GM12878 (cell line): ENCODE measurements at regions not wholly inside any gene's neighbourhood (a gene's known extent, or its start where the extent isn't known, plus 50 kb on each side); places are given as distances from the start of the nearest gene placed in this dataset.

ENCODE experiments used
- ATAC-seq: fragments of 200-7000 bp; cut with Tn5 transposase; 3 replicates; pipeline ENCODE4 v1.9.1; 2020; ENCODE audit warnings: mild to moderate bottlenecking, moderate library complexity
- BruUV-seq: library from RNA; stranded (reverse); fragments of 400-500 nt; replicated peaks from 2 replicates; lab custom pipeline; 2021; lab: Mats Ljungman, UMichigan
- CTCF ChIA-PET: fragments of 300-600 bp; sonication (Branson Sonifier 250); formaldehyde crosslinking; extraction: SDS; loops from one replicate; lab custom pipeline; 2021; ENCODE audit warnings: inconsistent platforms; lab: Yijun Ruan, JAX
- POLR2A ChIA-PET: fragments of 350-600 bp; formaldehyde crosslinking; extraction: SDS; loops from one replicate; lab custom pipeline; 2021; ENCODE audit warnings: inconsistent platforms; lab: Charles Lee
- RAD21 ChIA-PET: fragments of 300-600 bp; sonication (Branson Sonifier 250); formaldehyde crosslinking; loops from one replicate; lab custom pipeline; 2023; ENCODE audit warnings: antibody characterized with exemption; ENCODE audit not compliant: unreplicated experiment; lab: Charles Lee
- SMC1A ChIA-PET: fragments of 300-600 bp; sonication (Branson Sonifier 250); formaldehyde crosslinking; loops from one replicate; lab custom pipeline; 2023; ENCODE audit not compliant: unreplicated experiment, uncharacterized antibody; lab: Charles Lee
- DNase-seq: peaks from one replicate; pipeline ENCODE4 v3.0.0-alpha.2; 2011; ENCODE audit warnings: low read depth, low spot score
- FAIRE-seq: peaks from 3 replicates; lab custom pipeline; 2011; peaks lifted over from hg19 to GRCh38; lab: Jason Lieb, UNC
- H2AFZ ChIP-seq: 2 replicates; pipeline ENCODE4 v1.6.0; 2011; ENCODE audit warnings: low read depth, low read length, control low read depth; ENCODE audit not compliant: control insufficient read depth
- H3K27ac ChIP-seq: 2 replicates; pipeline ENCODE4 v1.5.1; 2011; ENCODE audit warnings: control low read depth; ENCODE audit not compliant: control insufficient read depth, insufficient read depth
- H3K27me3 ChIP-seq, 2 experiments: replicated peaks in 1 of 2; 2 replicates each; pipeline versions ENCODE4 v1.6.0 to v1.6.1; 2011; ENCODE audit warnings: low read length in 1 of 2; ENCODE audit not compliant: control insufficient read depth in 2 of 2, insufficient read depth in 2 of 2
- H3K36me3 ChIP-seq, 2 experiments: 2 replicates each; pipeline ENCODE4 v1.5.1; 2011; ENCODE audit warnings: low read length in 1 of 2; ENCODE audit not compliant: control insufficient read depth in 2 of 2, insufficient read depth in 2 of 2
- H3K4me1 ChIP-seq: 2 replicates; pipeline ENCODE4 v1.6.1; 2011; ENCODE audit warnings: mild to moderate bottlenecking, low read length, moderate library complexity, mixed read lengths; ENCODE audit not compliant: control insufficient read depth, insufficient read depth
- H3K4me2 ChIP-seq: 2 replicates; pipeline ENCODE4 v1.6.0; 2011; ENCODE audit warnings: control low read depth; ENCODE audit not compliant: control insufficient read depth, insufficient read depth
- H3K4me3 ChIP-seq: fragments of 200-600 bp; sonication (generic); 2 replicates; pipeline ENCODE4 v1.5.1; 2016
- H3K79me2 ChIP-seq: 2 replicates; pipeline ENCODE4 v1.6.0; 2011; ENCODE audit warnings: low read length; ENCODE audit not compliant: control insufficient read depth, insufficient read depth
- H3K9ac ChIP-seq: 2 replicates; pipeline ENCODE4 v1.8.0; 2011; ENCODE audit warnings: low read length, control low read depth, mixed read lengths; ENCODE audit not compliant: control insufficient read depth, insufficient read depth
- H3K9me3 ChIP-seq: replicated peaks from 3 replicates; pipeline ENCODE4 v1.5.1; 2011; ENCODE audit warnings: mild to moderate bottlenecking, low read length; ENCODE audit not compliant: control insufficient read depth, insufficient read depth
- H4K20me1 ChIP-seq: 2 replicates; pipeline ENCODE4 v1.6.0; 2011; ENCODE audit not compliant: control insufficient read depth, insufficient read depth
- CEBPB ChIP-seq, 2 experiments: fragments of 150-350 bp in 1 of 2; IDR thresholded peaks; 2 replicates each; pipeline ENCODE4 v1.6.1; 2012 to 2014; ENCODE audit warnings: low read depth in 2 of 2, low read length in 2 of 2, borderline replicate concordance in 1 of 2, inconsistent platforms in 1 of 2
- CEBPZ ChIP-seq: fragments of 150-350 bp; IDR thresholded peaks from 2 replicates; pipeline ENCODE4 v1.6.1; 2016; ENCODE audit warnings: low read depth, low read length
- KLF5 ChIP-seq: fragments of 450-650 bp; IDR thresholded peaks from 2 replicates; pipeline ENCODE4 v1.6.1; 2014; ENCODE audit warnings: mild to moderate bottlenecking; ENCODE audit not compliant: partially characterized antibody
- NFYA ChIP-seq: IDR thresholded peaks from 2 replicates; pipeline ENCODE4 v1.6.1; 2011; ENCODE audit warnings: low read depth, mild to moderate bottlenecking, low read length, improper control_type of control experiment, borderline replicate concordance
- USF2 ChIP-seq: IDR thresholded peaks from 2 replicates; pipeline ENCODE4 v1.6.1; 2011; ENCODE audit warnings: low read depth, low read length, improper control_type of control experiment, borderline replicate concordance
- WGBS: methylation state at CpG from one replicate; pipeline ENCODE4 v1.1.6; 2016; ENCODE audit warnings: low lambda C conversion rate; ENCODE audit not compliant: insufficient replicate concordance, insufficient coverage; ENCODE audit errors: missing lambda C conversion rate; 5-methylcytosine and 5-hydroxymethylcytosine counted together
- in situ Hi-C: fragments of 300-500 bp; cut with MboI; formaldehyde crosslinking; loops from 9 replicates; pipeline ENCODE4 v1.14.3; 2018; ENCODE audit warnings: mixed read lengths
- intact Hi-C: fragments of 100-400 bp; cut with micrococcal nuclease; formaldehyde crosslinking; loops from one replicate; pipeline ENCODE4 v1.14.2; 2022; ENCODE audit not compliant: unreplicated experiment
- TF ChIP-seq, protein P1 (sequence below): fragments of 450-650 bp; IDR thresholded peaks from 2 replicates; pipeline ENCODE4 v1.6.1; 2017; ENCODE audit warnings: mild to moderate bottlenecking, moderate library complexity
- TF ChIP-seq, protein P2 (sequence below): fragments of 450-650 bp; IDR thresholded peaks from 2 replicates; pipeline ENCODE4 v1.6.1; 2018; ENCODE audit warnings: borderline replicate concordance, mild to moderate bottlenecking; ENCODE audit not compliant: partially characterized antibody

DNA sequence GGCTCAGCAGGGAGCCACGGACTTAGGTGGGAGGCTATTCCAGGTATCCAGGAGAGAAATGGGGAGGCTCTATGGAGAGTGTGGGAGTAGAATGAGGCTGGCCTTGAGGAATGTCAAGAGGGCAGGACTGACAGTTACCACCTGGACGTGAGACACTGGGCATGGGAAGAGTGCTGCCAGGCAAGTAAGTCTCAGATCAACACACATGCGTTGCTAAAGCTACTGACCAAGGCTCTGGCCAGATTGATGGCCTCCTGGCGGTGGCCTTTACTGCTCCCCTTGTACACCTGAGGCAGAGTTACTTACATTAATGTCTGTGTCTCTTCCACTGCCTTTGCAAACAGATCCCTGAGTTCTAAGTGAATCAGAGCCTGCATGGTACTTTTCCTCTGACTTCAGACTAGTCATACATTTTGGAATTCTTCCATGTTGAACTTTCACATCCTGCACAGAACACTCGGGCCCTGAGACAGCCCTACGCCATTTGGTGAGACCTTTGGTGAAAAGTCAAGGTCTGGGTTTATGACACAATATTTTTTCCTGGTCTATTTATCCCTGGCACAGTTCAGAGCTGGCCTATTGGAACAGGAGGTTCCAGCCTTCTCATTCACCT lies 398.8 kb upstream of the TRIB2 start (continued):
- TF ChIP-seq CEBPZ, result no peak

- no peaks in the 10 kb centered on the region for H3K27me3 ChIP-seq
- no peak for TF ChIP-seq CEBPB (IDR thresholded peaks at IDR 0.05; ENCODE audit: borderline replicate concordance in 1 of 2, low read depth in 2 of 2, low read length in 2 of 2)
- no peak for TF ChIP-seq KLF5
- TF ChIP-seq, protein P1, sequence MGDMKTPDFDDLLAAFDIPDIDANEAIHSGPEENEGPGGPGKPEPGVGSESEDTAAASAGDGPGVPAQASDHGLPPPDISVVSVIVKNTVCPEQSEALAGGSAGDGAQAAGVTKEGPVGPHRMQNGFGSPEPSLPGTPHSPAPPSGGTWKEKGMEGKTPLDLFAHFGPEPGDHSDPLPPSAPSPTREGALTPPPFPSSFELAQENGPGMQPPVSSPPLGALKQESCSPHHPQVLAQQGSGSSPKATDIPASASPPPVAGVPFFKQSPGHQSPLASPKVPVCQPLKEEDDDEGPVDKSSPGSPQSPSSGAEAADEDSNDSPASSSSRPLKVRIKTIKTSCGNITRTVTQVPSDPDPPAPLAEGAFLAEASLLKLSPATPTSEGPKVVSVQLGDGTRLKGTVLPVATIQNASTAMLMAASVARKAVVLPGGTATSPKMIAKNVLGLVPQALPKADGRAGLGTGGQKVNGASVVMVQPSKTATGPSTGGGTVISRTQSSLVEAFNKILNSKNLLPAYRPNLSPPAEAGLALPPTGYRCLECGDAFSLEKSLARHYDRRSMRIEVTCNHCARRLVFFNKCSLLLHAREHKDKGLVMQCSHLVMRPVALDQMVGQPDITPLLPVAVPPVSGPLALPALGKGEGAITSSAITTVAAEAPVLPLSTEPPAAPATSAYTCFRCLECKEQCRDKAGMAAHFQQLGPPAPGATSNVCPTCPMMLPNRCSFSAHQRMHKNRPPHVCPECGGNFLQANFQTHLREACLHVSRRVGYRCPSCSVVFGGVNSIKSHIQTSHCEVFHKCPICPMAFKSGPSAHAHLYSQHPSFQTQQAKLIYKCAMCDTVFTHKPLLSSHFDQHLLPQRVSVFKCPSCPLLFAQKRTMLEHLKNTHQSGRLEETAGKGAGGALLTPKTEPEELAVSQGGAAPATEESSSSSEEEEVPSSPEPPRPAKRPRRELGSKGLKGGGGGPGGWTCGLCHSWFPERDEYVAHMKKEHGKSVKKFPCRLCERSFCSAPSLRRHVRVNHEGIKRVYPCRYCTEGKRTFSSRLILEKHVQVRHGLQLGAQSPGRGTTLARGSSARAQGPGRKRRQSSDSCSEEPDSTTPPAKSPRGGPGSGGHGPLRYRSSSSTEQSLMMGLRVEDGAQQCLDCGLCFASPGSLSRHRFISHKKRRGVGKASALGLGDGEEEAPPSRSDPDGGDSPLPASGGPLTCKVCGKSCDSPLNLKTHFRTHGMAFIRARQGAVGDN, result no peak
- TF ChIP-seq, protein P2, sequence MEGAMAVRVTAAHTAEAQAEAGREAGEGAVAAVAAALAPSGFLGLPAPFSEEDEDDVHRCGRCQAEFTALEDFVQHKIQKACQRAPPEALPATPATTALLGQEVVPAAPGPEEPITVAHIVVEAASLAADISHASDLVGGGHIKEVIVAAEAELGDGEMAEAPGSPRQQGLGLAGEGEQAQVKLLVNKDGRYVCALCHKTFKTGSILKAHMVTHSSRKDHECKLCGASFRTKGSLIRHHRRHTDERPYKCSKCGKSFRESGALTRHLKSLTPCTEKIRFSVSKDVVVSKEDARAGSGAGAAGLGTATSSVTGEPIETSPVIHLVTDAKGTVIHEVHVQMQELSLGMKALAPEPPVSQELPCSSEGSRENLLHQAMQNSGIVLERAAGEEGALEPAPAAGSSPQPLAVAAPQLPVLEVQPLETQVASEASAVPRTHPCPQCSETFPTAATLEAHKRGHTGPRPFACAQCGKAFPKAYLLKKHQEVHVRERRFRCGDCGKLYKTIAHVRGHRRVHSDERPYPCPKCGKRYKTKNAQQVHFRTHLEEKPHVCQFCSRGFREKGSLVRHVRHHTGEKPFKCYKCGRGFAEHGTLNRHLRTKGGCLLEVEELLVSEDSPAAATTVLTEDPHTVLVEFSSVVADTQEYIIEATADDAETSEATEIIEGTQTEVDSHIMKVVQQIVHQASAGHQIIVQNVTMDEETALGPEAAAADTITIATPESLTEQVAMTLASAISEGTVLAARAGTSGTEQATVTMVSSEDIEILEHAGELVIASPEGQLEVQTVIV, result no peak
- no peak for TF ChIP-seq NFYA
- TF ChIP-seq USF2, result no peak
- TF ChIP-seq, all 136 proteins: peak for 0
- in situ Hi-C loops (no loop called here), intact Hi-C loops (no loop called here)
- Histone ChIP-seq H3K9me3 (no peaks in the 10 kb centered on the region), H3K9ac (no peak overlapping the region), H2AFZ (no peak overlapping the region), H3K79me2 (no peaks in the 10 kb centered on the region), H3K4me3 (no peak overlapping the region), H3K4me1 (no peaks in the 10 kb centered on the region), H3K4me2 (no peak overlapping the region), H3K36me3 (no peaks in the 10 kb centered on the region), H4K20me1 (no peaks in the 10 kb centered on the region), H3K27ac (no peak overlapping the region)
- DNase-seq, result no peak
- SMC1A ChIA-PET, result interaction anchor here (0.7 to 1.2 kb wide), 5 partner anchors 11 to 122 kb away, joined by 3 to 6 read pairs (median 3); no protein-coding TSS in a partner anchor
- ATAC-seq, result no peak
- WGBS, result 95% methylated on average over 8 of the region's 8 CpGs
- no peak for FAIRE-seq
- BruUV-seq, result no TSS peak
- RAD21 ChIA-PET, result no interaction called here
- CTCF ChIA-PET, result interaction anchor here (0.7 to 3.0 kb wide), 7 partner anchors 10 to 489 kb away, joined by 3 to 9 read pairs (median 3); no protein-coding TSS in a partner anchor
- POLR2A ChIA-PET, result no interaction called here
These were observed 398.2 kb upstream of the TRIB2 start for GRCh38 chr2:12318427-12319057.
